Keratinocyte (primary cell): ENCODE measurements at regions not wholly inside any gene's neighbourhood (a gene's known extent, or its start where the extent isn't known, plus 50 kb on each side); places are given as distances from the start of the nearest gene placed in this dataset.
A peak's percentile ranks its signal among the peaks of the same experiment; 100 is the strongest.

Source experiments
- DNase-seq: peaks from one replicate; pipeline ENCODE4 v3.0.0-alpha.2; 2011; ENCODE audit warnings: low read depth, missing footprints, low spot score
- FAIRE-seq: peaks from 2 replicates; lab custom pipeline; 2011; peaks lifted over from hg19 to GRCh38; lab: Jason Lieb, UNC
- H2AFZ ChIP-seq: 2 replicates; pipeline ENCODE4 v1.6.0; 2012; ENCODE audit warnings: low read length, control low read depth, inconsistent platforms; ENCODE audit not compliant: control insufficient read depth
- H3K27ac ChIP-seq: 2 replicates; pipeline ENCODE4 v1.5.1; 2011; ENCODE audit warnings: low read length; ENCODE audit not compliant: control insufficient read depth, insufficient read depth
- H3K27me3 ChIP-seq: 3 replicates; pipeline ENCODE4 v1.6.0; 2011; ENCODE audit warnings: low read length; ENCODE audit not compliant: control insufficient read depth, insufficient read depth; ENCODE audit errors: extremely low read depth
- H3K36me3 ChIP-seq, 2 experiments: 2 replicates in 1 of 2; 3 replicates in 1 of 2; pipeline ENCODE4 v1.5.1; 2011; ENCODE audit warnings: low read length in 2 of 2, mild to moderate bottlenecking in 1 of 2; ENCODE audit not compliant: control insufficient read depth in 2 of 2, insufficient read depth in 2 of 2; ENCODE audit errors: extremely low read depth in 1 of 2
- H3K4me1 ChIP-seq: 3 replicates; pipeline ENCODE4 v1.5.1; 2011; ENCODE audit warnings: low read length; ENCODE audit not compliant: control insufficient read depth, insufficient read depth; ENCODE audit errors: extremely low read depth
- H3K4me2 ChIP-seq: 3 replicates; pipeline ENCODE4 v1.6.0; 2011; ENCODE audit warnings: low read depth, low read length; ENCODE audit not compliant: control insufficient read depth, insufficient read depth; ENCODE audit errors: extremely low read depth
- H3K4me3 ChIP-seq, 3 experiments: fragments of 200-600 bp in 1 of 3; sonication (generic) in 1 of 3; 2 replicates in 2 of 3; 3 replicates in 1 of 3; pipeline ENCODE4 v1.5.1; 2011 to 2016; ENCODE audit warnings: low read length in 3 of 3, mild to moderate bottlenecking in 3 of 3, control low read depth in 2 of 3, inconsistent platforms in 1 of 3, low read depth in 1 of 3, mixed read lengths in 1 of 3, mixed run types in 1 of 3, moderate library complexity in 1 of 3; ENCODE audit not compliant: control insufficient read depth in 2 of 3, insufficient read depth in 2 of 3; ENCODE audit errors: extremely low read depth in 1 of 3
- H3K79me2 ChIP-seq: 2 replicates; pipeline ENCODE4 v1.6.0; 2012; ENCODE audit warnings: low read length; ENCODE audit not compliant: control insufficient read depth, insufficient read depth
- H3K9ac ChIP-seq: 3 replicates; pipeline ENCODE4 v1.6.0; 2011; ENCODE audit warnings: low read length; ENCODE audit not compliant: control insufficient read depth, insufficient read depth; ENCODE audit errors: extremely low read depth
- H3K9me1 ChIP-seq: 3 replicates; pipeline ENCODE4 v1.6.0; 2011; ENCODE audit warnings: low read length; ENCODE audit not compliant: control insufficient read depth, insufficient read depth; ENCODE audit errors: extremely low read depth
- H3K9me3 ChIP-seq: 2 replicates; pipeline ENCODE4 v1.5.1; 2012; ENCODE audit warnings: low read depth, low read length; ENCODE audit not compliant: control insufficient read depth
- H4K20me1 ChIP-seq: 3 replicates; pipeline ENCODE4 v1.6.0; 2011; ENCODE audit warnings: low read length; ENCODE audit not compliant: control insufficient read depth, insufficient read depth; ENCODE audit errors: extremely low read depth
- EZH2 ChIP-seq: IDR thresholded peaks from one replicate; pipeline ENCODE4 v1.6.1; 2012; ENCODE audit warnings: inconsistent platforms, mild to moderate bottlenecking, low read length, moderate library complexity
- dilution Hi-C: fragments of 300-500 bp; cut with MboI; formaldehyde crosslinking; loops from one replicate; pipeline ENCODE4 v1.7.0; 2020; ENCODE audit warnings: low sequenced_read_pairs; ENCODE audit not compliant: extremely low pct_ligation_motif_present
- TF ChIP-seq, protein P1 (sequence below), 3 experiments: IDR thresholded peaks in 1 of 3; conservative IDR thresholded peaks in 1 of 3; optimal IDR thresholded peaks in 1 of 3; 2 replicates in 2 of 3; 3 replicates in 1 of 3; pipeline versions ENCODE3 to v1.5.1; 2011; ENCODE audit warnings: low read length in 3 of 3, mild to moderate bottlenecking in 3 of 3, moderate library complexity in 2 of 3, control low read depth in 1 of 3, inconsistent platforms in 1 of 3; ENCODE audit not compliant: insufficient read depth in 2 of 3; ENCODE audit errors: extremely low read depth in 1 of 3

DNA sequence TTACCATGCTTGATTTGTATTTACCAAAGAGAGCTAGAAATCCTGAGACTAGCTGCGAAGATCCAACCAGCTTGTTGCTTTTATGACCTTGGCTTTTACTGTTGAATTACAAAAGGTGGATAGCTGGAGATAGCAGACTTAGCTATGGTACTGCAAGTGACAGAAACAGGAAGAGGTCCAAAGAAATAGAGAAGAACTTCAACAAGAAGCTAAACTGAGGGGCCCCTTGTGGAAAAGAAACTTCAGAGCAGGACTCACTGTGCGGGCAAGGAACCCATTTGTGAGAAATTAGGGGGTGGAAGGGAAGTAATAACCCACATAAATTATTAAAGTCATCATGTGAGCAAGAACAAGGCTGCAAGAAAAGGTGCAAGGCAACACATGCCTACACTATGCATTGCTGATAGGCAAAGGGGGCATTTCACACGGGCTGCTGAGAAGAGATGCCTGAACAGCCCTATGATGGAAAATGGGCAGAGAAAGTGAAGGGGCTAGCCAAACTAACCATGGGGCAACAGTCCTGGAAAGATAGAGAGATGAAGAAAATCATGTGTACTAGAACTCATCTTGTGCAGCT is 116.6 kb upstream of the PRDX6 start:
- Histone ChIP-seq H3K79me2 (no peaks in the 10 kb centered on the region), H3K9ac (no peak overlapping the region), H3K9me3 (no peaks in the 10 kb centered on the region), H3K27me3 (peaks cover 3% of the 10 kb centered on the region), H3K4me1 (peaks cover 11% of the 10 kb centered on the region), H3K36me3 (no peaks in the 10 kb centered on the region), H3K4me2 (no peak overlapping the region), H3K9me1 (no peaks in the 10 kb centered on the region), H3K27ac (no peak overlapping the region), H4K20me1 (no peaks in the 10 kb centered on the region), H3K4me3 (no peak overlapping the region), H2AFZ (no peak overlapping the region)
- FAIRE-seq (no peak), DNase-seq (no peak)
- TF ChIP-seq, protein P1, sequence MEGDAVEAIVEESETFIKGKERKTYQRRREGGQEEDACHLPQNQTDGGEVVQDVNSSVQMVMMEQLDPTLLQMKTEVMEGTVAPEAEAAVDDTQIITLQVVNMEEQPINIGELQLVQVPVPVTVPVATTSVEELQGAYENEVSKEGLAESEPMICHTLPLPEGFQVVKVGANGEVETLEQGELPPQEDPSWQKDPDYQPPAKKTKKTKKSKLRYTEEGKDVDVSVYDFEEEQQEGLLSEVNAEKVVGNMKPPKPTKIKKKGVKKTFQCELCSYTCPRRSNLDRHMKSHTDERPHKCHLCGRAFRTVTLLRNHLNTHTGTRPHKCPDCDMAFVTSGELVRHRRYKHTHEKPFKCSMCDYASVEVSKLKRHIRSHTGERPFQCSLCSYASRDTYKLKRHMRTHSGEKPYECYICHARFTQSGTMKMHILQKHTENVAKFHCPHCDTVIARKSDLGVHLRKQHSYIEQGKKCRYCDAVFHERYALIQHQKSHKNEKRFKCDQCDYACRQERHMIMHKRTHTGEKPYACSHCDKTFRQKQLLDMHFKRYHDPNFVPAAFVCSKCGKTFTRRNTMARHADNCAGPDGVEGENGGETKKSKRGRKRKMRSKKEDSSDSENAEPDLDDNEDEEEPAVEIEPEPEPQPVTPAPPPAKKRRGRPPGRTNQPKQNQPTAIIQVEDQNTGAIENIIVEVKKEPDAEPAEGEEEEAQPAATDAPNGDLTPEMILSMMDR (optimal IDR thresholded peaks at IDR 0.05 in 1 of 3, IDR thresholded peaks at IDR 0.05 in 1 of 3, conservative IDR thresholded peaks at IDR 0.05 in 1 of 3; ENCODE audit: extremely low read depth in 1 of 3, insufficient read depth in 2 of 3, low read length in 3 of 3), result no peak
- TF ChIP-seq EZH2, result no peak
- dilution Hi-C loops, result no loop called here

DNA sequence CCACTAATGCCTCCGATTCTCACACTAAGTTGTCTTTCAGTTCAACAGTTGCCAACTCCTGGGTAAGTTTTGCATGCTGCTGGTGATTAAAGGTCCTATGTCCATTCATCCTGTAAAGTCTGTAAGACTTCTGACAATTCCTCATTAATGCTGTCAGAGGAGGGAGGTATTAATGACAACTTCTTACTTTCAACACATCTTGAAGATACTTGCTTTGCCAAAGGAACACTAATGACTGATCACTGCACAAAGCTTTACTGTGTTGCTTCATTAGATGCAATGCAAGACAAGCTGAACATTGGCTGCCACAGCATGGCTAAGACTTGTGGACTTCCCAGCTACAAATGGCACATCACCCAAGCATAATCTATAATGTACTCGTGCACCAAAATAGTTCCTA is 114.6 kb upstream of the PRDX6 start:
- Histone ChIP-seq H2AFZ (no peak overlapping the region), H3K9me3 (no peaks in the 10 kb centered on the region), H3K27me3 (peaks cover 3% of the 10 kb centered on the region), H3K4me2 (no peak overlapping the region), H3K36me3 (no peaks in the 10 kb centered on the region), H3K79me2 (no peaks in the 10 kb centered on the region), H3K4me1 (no peaks in the 10 kb centered on the region), H3K27ac (no peak overlapping the region), H4K20me1 (no peaks in the 10 kb centered on the region), H3K9me1 (no peaks in the 10 kb centered on the region), H3K9ac (no peak overlapping the region), H3K4me3 (no peak overlapping the region)
- FAIRE-seq, result peak; percentile 23
- no peak for DNase-seq
- dilution Hi-C loops, result no loop called here
- TF ChIP-seq EZH2, result no peak
- TF ChIP-seq, protein P1 (optimal IDR thresholded peaks at IDR 0.05 in 1 of 3, IDR thresholded peaks at IDR 0.05 in 1 of 3, conservative IDR thresholded peaks at IDR 0.05 in 1 of 3; ENCODE audit: extremely low read depth in 1 of 3, insufficient read depth in 2 of 3, low read length in 3 of 3), result no peak
